CMK (cell line): ENCODE measurements at regions not wholly inside any gene's neighbourhood (a gene's known extent, or its start where the extent isn't known, plus 50 kb on each side); places are given as distances from the start of the nearest gene placed in this dataset.
"Not testable (repeated sequence)": the region's sequence is repeated elsewhere in the genome, so short reads cannot be mapped to it uniquely, and the experiment has no call there.

Source experiments
- DNase-seq: peaks from one replicate; pipeline ENCODE4 v3.0.0-alpha.2; 2010; ENCODE audit warnings: low read depth

- DNase-seq: no peak
Observed at GRCh38 chrX:41984628-41985027, 61.3 kb upstream of the CASK start.

DNA sequence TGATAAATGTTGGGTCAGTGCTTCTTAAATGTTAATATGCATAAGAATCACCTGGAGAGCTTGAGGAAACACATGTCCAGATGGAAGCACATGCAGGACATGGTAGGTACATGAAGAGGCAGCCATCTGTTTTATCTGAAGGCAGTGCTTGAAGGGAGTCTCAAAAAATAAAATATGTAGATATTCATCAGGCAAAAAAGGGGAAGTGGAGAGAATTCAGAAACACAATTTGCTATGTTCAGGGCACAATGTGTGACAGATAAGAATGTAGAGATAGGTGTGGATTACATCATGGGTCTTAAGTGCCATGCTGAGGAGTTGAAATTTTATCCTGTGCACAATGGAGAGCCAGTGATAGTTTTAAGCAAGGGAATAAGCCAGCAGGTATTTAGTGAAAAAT, 59.6 kb upstream of the CASK start:
- DNase-seq: no peak

DNA sequence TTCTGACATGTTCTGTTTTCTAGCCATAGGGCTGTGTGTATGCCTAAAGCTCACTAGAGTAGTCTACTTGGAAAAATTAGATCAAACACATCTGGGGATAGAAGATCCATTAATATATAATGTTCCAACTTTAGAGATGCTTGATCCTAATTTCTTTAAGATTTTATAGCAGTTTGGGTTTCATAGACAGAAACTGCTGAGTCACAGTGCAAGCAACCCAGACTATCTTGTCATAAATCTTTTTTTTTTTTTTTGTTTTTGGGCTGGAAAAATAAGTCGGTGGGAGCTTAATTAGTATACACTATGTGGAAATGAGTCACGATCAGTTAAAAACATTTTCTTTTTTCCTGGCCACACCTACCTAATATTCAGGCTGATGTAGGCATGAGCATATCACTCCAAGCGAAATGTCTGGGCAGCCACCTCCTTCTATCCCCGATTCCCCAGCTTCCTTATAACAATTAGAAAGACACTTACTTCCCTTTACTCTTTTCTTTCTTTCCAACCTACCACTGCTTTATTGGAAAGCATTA, 58.2 kb upstream of the CASK start:
- DNase-seq: no peak

DNA sequence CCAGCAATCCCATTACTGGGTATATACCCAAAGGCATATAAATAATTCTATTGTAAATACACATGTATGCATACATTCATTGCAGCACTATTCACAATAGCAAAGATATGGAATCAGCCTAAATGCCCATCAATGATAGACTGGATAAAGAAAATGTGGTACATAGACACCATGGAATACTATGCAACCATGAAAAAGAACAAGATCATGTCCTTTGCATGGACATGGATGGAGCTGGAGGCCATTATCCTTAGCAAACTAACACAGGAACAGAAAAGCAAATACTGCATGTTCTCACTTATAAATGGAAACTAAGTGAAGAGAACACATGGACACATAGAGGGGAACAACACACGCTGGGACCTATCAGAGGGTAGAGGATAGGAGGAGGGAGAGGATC, 51.3 kb upstream of the CASK start:
- DNase-seq: not testable (repeated sequence)

DNA sequence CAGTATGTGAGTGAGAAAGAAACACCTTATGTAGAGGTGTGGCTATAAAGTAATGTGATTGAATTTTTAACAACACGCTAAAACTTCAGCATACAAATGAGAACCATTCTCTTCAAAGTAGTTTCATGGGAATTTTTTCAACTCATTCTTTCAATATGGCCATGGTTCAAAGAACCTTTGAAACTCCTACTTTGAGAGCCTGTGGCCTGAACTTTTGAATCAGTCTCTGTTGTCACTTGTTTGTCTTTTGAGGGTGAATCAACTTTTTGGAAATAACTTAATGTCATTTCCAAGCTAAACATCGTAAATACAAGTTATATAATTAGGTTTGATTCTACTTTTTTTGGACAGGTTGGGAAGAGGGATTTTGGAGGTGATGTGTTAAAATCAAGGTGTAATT, 49.9 kb upstream of the CASK start:
- no peak for DNase-seq
